Activated T-cell treated with anti-CD3 and anti-CD28 coated beads, Interleukin-2, amount 50 U/mL, for 48 hours (primary cell): ENCODE measurements at regions not wholly inside any gene's neighbourhood (a gene's known extent, or its start where the extent isn't known, plus 50 kb on each side); places are given as distances from the start of the nearest gene placed in this dataset.

Source experiments
- DNase-seq, 2 experiments: peaks; one replicate each; pipeline ENCODE4 v3.0.0-alpha.2; 2020

DNA sequence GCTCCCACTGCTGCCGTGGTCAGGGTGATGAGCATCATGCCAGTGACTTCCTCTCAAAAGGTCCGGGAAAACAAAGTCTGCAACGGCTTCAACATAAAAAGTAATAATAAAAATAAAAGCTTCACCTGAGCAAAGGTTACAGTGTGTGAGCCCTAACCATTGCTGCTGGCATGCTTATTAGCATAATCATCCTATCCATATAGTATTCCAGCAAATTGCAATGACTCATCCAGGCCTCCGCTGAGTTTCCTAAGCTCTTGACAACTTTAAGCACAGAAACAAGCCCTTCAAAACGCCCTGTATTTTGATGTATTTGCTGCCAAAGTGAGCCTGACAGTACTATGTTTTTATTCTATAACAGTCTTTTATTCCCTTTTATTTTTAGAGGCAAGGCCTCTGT lies 100.5 kb downstream of the AASDH start:
- DNase-seq = no peak

DNA sequence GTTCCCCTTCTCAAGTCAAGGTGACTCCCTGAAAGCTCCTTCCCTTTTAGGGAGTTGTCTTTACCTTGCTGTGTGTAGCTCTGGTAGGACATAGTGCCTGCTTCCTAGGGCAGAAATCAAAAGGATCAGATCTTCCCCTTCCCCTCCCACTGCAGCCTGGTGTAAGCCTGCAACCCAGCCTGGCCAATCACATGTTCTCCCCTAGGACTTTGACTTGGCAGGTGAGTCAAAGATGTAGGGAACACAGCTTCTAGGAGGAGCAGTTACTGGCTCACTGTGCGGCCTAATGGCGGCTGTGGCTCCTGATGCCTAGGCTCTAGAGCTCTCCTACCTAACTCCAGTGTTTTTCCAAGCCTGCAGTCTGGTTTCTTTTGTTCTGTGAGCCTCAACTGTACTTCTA lies 103.9 kb downstream of the AASDH start:
- no peak for DNase-seq

DNA sequence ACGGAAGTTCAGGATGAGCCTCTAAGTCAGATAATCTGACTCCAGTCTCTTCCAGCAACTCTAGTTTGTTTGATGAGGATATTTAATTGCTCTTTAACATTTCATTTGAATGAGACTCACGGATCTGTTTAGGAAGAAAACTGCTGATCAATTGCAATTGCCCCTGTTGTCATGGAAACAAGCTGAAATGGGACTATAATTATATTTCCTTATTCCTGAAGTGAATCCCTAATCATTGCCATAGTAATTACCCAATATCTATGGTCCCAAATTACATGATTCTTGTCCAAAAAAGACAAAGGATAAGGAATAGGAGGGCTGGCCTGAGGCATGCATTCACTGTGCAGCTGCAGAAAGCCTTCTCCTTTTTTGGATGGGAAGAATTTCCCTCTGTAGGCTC lies 105.3 kb downstream of the AASDH start:
- no peak for DNase-seq

DNA sequence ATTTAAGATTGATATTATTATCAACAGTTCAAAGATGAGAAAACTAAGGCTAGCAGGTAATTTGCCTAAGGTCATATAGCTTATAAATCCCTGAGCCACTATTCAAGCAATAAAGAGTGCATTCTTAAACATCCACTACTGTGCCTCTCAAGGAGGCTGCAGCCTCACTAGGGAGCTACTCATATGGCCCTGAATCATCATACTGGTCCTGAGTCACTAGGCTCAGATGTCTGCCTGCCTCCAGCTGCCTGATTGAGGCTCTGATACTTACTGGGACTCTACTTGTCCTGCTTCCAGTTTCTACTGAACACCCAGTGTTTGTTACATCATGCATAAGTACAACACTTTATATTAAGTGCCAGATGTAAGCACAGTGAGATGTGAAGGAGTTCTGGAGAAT lies 110.7 kb downstream of the AASDH start:
- DNase-seq = no peak

DNA sequence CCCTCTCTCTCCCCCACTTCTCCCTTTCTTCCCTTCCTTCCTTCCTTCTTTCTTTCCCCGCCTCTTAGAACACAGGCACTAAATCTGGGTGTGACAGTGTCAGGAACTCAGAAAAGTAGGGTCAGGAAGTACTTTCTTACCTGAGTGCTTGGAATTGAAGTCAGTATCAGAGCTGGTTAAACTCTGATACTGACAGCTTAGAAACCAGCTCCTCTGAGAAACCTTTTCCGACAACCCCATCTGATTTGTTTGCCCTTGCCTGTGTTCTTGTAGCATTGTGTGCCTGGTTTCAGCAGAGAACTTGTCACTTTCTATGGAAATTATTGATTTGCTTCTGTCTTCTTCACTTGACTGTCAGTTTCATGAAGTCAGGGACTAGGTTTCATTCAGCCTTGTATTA lies 113.9 kb downstream of the AASDH start:
- DNase-seq = no peak

DNA sequence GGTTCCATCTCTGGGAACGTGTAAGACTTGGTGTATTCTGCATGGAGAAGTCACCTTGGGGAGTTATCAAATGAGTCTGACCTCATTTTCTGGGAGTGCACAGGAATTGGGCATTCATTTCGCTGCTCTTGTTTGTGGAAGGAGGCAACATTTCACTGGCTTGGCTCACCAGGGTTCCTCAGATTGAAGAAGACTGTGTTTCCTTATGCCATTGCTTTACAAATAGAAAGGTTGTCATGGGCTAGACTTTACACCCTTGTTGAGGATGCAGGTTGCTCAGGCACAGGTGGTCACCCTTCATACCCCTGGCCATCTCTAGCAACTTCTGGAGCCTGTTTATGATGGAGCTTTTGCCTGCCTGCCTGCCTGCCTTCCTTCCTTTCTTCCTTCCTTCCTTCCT lies 114.4 kb downstream of the AASDH start:
- no peak for DNase-seq

DNA sequence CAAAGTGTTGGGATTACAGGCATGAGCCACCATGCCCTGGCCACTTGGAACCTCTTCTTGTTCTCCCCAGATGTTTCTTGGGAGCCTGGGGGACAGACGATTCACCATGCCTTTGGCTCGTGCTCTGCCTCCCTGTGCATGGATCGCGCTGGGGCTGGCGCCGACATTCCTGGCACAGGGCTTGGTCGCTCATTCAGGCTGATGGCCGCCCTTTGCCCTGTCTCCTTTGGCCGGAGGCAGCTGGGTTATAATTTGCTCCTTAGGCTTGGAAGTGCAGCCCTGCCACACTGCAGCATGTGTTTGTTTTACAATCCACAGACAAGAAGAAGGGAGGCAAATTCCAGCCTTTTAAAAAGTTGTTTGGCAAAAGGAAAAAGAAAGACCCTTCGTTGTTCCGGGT lies 115.3 kb downstream of the AASDH start:
- no peak for DNase-seq

DNA sequence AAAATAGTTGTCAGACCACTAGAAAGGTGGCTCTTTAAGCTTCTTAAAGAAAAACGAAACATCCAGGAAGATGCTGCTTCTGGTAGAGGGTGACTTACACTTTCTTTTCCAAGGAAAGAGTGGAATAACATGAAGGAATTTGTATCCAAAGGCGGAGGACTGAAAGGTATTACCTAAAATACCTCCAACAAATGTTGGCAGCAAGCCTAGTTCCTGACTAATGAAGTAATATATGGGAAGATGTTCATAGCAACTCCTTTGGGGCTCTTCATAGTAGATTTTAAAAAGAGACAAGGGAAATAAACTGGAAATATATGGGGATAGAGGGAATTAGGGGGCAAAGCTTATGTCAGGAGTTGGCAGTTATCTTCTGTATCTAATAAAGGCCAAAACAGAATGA lies 116.2 kb downstream of the AASDH start:
- no peak for DNase-seq

DNA sequence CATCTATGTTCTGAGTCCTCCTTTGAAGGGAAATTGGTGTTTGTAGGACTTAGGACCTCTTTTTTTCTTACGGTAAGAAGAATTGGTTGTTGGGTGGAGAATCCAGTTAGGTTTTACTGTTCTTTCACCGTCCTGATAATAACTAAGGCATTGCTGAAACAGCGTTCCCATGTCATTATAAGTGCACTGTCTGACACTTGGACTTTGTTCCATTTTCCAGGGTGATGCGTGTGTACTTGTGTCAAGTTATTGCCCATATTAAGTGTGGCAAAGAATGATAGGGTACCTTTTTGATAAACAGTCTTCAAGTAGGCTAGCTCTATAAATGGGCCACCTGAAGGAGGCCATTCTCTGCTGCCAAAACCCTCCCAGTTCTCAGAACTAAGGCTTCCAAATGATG lies 119.7 kb downstream of the AASDH start:
- no peak for DNase-seq

DNA sequence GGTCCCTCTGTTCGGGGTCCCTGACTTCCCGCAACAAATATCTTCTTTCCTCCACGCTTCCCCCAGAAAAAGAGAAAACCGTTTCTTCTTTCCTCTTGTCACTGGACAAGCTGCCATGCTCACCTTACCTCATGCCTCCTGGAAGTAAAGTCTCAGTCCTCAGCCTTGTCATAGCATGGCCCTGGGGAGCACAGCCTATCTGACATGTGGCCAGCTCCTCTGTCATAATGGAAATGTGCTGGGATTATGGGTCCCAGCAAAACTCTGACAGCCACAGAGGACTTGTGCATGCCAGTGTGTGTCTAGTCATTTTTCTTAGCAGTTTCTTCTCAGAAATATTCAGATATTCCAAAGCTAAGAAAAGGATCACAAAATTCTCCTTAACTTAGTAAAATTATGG lies 122.4 kb downstream of the AASDH start:
- DNase-seq = no peak

DNA sequence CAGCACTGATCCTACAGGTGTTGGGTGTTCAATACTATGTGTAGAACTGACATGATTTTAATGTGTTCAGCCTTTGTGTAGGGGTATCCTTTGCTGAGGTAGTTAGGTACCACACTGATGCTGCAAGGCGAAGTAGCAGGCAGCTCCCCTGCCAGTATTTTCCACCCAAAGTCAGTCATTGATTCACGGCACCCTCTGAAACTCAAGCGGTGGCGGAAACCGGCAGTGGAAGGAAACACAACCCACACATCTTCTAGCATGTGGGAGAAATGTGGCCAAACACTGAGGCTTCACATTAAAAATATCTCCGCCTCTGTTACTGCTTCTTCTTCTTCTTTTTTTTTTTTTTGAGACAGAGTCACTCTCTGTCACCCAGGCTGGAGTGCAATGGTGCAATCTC lies 126.3 kb downstream of the AASDH start:
- peak; percentile 71 to 76 for DNase-seq

DNA sequence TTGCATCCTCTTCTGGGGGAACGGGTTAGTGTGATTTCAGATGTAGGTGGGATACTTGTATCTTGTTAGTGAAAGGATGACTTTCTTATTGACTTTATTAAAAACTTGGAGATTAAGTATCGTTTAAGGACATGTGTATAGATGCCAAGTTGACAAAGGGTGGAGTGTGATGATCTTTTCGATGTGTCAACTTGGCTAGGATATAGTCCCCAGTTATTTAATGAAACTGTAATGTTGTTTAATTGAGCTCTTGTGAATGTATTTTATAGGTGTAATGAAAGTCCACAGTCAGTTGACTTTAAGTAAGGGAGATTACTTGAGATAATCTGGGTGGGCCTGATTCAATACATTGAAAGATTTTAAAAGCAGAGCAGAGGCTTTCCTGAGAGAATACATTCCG lies 127.0 kb downstream of the AASDH start:
- DNase-seq = no peak

DNA sequence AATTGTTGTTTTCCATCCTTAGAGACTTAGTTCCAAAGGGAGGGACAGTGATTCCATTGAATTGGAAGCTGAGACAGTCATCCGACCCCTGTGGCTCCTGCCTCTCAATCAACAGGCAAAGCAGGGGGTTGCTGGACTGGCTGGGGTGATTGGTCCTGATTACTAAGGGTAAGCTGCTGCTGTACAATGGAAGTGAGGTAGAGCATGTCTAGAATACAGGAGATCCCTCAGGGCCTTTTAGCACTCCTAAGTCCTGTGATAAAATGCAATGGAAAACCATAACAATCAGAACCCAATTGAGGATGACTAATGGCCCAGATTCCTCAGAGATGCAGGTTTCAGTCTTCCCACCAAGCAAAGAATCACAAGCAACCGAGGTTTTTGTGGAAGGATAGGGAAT lies 127.6 kb downstream of the AASDH start:
- no peak for DNase-seq

DNA sequence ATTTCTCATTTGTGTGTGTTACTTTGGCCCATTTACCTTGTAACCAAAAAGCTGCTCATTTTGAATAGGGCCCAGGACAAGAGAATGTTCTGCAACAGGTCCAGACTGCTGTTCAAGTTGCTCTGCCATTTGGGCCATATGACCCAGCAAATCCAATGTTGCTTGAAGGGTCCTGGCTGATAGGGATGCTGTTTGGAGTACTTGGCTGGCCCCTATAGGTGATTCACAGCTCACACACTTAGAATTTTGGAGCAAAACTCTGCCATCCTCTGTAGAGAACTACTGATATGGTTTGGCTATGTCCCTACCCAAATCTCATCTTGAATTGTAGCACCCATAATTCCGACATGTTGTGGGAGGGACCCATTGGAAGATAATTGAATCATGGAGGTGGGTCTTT lies 131.5 kb downstream of the AASDH start:
- no peak for DNase-seq

DNA sequence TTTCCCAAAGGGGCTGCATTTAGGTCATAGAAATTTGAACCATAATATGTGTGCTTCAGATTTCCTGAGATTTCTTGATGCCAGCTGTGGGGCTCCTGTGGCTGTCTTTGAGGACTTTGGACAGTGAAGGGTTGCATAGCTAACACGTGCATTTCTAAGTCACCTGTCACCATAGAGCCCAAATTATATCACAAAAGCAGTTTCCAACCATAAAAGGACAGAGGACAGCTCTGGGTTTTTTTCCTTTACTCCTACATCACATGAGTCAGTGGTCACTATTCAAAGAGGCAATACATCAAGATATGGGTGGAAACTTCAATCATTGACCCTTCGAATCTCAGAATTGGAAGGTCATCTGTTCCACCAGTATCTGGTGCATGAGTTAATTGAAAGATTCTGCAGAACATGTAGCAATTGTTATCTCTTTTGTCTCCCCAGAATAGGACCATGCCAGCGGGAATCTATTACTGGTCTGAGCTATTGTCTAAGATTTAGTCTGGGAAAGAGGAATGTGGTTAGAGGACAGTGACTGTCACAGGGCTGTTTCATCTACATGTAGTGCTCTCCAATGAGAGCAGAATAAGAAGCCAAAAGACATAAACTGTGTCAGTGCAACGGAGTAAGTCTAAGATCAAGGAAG lies 133.5 kb downstream of the AASDH start:
- DNase-seq = no peak

DNA sequence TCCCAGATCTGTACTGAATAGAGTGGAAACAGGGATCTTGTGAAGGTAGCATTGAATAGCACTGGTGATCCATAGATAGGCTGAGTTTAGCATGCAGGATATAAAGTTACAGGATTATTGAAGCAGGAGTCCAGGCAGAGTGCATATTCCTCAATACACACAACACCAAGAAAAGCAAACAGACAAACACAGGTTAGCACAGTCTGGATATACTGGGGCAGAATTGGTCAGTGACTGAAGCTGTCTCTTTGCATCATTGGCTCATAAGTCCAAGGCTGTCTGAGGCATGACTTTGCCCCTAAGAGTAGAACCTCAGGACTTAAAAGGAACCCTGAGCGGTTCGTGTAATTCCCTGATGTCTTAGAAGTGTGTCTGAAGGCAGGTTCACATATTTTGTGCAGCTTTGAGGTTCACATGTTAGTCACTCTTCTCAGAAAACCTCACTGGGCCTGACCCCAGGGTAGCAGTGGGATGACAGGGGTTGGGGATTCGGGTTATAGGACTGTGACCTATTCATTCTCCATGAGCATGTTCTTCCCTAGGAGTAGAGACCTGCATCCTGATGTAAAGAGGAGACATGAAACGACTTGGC lies 134.6 kb downstream of the AASDH start:
- DNase-seq = no peak

DNA sequence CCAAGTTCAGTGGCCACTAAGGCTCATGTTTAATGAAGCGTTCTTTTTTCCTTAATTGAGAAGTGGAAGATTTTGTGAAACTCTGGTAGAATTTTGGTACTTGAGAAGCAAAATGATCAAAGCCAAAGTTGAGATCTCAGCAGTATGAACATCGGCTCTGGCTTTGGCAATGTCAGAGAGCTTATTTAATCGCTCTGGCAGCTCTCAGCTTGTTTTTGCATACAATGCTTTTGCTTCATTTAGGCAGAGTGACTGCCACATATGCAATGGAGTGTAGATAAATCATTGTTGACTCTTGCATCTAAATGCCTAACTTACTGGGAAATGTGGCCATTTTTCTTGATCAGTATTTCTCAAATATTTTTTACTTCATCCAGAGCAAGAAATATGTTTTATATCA lies 135.7 kb downstream of the AASDH start:
- no peak for DNase-seq

DNA sequence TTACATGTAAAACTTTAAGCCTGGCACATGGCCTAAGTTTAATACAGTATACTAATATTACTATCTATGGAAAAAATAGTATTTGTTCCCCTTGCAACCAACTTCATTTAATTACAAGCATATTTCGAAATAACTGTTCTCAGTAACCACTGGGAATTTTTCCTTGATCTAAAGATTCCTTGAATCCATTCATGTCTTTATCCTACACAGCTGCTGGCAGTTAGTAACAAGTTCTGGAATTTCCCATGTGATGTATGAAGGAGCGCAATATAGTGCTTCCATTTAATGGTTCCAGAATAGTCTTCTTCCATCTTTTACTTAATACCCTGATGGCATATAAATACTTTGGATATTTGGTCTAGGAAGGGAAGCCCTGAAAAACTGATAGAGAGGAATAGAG lies 136.5 kb downstream of the AASDH start:
- no peak for DNase-seq

DNA sequence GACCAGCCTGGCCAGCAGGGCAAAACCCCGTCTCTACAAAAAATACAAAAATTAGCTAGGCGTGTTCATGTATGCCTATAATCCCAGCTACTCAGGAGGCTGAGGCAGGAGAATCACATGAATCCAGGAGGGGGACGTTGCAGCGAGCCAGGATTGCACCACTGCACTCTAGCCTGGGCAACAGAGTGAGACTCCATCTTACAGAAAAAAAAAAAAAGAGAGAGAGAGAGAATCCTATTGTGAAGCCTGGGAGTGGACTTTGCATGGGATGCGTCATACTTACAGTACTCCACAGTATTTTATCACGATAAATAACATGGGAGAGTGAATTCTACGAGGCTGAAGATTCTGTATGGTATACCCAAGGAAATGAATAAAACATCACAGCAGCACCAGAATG lies 139.6 kb downstream of the AASDH start:
- no peak for DNase-seq

DNA sequence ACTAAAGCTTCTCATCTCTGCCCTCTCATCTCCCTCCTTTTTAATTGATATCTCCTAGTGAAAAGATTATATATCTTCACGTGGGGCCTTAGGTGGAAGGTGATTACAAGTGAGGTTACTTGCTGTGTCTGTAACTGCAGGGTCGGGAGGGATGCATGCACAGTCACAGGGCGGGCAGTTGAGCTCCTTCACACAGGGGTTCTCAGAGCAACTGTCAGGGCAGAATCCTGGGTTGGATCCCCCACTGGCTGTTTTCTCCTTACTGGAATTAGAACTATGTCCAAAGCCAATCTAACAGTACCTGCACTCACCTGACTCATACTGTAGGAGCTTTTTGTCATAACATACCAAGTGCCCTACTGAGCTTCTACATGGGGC lies 141.1 kb downstream of the AASDH start:
- no peak for DNase-seq

DNA sequence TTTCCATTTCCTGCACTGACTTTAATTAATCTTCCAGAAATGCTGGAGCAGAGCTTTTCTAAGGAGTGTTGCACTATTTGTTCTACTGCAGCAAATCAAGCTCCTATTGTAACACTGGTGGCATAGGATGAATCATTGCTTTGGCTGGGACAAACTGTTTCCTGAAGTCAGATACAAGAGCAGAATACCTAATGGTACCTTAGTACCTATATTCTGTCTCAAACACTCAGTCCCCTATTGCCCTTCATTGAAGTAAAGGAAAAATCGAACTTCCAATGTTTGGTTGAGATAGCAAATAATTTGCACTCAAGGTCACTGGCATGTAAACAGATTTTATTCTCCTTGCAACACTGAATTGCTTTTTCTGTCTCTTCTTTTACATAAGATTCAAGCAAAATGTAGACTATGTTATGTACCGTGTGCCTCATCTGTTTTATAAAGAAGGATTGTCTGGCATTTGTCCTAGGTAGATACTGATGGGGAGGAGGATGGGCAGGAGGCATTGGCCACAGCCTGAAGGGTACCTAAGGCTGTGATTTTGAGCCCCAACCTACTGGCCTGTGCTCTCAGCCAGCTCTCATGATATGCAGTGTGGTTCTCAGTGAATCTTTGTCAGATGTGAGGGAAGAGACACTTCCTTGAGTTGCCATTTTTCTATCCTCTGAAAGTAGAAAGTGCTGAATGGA lies 141.6 kb downstream of the AASDH start:
- DNase-seq = no peak

DNA sequence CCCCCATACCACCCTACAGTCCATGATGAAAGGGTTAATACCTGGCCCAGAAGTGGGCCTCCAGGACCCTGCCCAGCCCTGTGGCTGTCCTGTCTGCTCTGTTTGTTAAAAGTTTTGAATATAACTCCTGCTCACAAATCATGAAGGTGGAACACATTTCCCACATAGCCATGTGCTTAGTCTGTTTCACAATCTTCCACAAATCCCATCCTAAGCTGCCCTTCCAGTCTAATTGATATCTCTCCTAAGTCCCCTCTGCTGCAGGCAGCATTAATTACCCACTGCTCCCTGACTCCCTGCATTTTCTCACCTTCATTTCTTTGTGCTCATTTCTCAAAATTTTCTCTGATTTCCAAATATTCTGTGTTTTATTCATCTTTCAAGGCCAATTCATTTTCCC lies 142.6 kb downstream of the AASDH start:
- DNase-seq = no peak

DNA sequence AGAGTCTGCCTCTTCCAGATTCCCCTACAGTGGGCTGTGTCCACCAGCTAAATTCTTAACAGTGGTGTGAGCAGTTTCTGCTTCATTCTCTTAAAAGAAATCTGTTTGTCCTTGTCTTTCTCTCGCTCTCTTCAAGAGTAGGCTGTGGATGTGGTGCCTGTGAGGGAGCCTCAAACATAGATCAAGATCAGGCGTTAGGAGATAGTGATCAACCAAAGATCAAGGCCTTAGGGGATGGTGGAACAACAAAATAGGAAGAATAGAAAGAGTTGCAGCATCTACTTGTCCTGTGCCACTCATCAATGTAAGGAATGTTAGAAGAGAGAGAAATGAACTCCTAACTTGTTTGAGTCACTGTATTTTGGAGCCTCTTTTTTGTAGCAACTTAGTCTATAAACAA lies 144.2 kb downstream of the AASDH start:
- DNase-seq = no peak

DNA sequence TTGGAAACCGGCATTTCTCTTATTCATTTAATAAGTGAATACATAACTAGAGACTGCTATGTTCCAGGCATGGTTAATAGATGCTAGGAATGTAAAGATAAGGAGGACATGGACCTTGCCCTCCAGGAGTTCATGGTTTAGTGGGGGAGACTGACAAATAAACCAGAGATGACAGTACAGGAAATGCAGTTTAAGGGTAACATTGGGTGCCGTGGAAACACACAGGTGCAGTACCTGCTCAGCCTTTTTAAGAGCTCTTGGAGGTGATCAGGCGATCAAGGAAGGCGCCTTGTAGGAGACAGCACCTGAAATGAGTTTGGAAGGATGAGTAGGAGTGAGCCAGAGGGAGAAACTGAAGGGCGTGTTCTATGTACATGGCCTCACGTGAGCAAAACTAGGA lies 145.8 kb downstream of the AASDH start:
- DNase-seq = no peak
